Fibroblast of lung (primary cell): ENCODE measurements at regions not wholly inside any gene's neighbourhood (a gene's known extent, or its start where the extent isn't known, plus 50 kb on each side); places are given as distances from the start of the nearest gene placed in this dataset.

Source experiments
- EZH2 ChIP-seq: IDR thresholded peaks from 2 replicates; pipeline ENCODE4 v1.5.1; 2012; ENCODE audit warnings: low read length, control low read depth, mild to moderate bottlenecking; ENCODE audit errors: missing control alignments
- TF ChIP-seq, protein P1 (sequence below), 2 donors: IDR thresholded peaks in 1 of 2; conservative IDR thresholded peaks in 1 of 2; 1 replicate in 1 of 2; 2 replicates in 1 of 2; pipeline ENCODE4 v1.5.1; 2011 to 2012; ENCODE audit warnings: low read length in 2 of 2, control low read depth in 1 of 2, inconsistent platforms in 1 of 2, low read depth in 1 of 2, mild to moderate bottlenecking in 1 of 2

DNA sequence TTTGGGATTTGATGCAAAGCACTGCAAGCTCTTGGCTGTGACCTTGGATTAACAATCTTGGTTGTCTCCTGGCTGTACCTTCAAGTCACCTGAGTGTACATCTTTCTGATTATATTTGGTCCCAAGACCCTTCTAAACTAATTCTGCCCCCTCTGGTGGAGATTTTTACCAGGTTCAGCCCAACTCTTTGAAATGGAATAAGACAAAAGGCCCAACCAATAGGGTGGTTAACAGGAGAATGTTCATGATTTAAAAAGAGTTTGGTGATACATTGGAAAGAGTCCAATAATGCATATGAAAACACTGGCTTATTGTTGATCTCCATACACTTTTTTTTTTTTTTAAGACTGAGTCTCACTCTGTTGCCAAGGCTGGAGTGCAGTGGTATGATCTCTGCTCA, 77.5 kb upstream of the CD83 start:
- TF ChIP-seq, protein P1, sequence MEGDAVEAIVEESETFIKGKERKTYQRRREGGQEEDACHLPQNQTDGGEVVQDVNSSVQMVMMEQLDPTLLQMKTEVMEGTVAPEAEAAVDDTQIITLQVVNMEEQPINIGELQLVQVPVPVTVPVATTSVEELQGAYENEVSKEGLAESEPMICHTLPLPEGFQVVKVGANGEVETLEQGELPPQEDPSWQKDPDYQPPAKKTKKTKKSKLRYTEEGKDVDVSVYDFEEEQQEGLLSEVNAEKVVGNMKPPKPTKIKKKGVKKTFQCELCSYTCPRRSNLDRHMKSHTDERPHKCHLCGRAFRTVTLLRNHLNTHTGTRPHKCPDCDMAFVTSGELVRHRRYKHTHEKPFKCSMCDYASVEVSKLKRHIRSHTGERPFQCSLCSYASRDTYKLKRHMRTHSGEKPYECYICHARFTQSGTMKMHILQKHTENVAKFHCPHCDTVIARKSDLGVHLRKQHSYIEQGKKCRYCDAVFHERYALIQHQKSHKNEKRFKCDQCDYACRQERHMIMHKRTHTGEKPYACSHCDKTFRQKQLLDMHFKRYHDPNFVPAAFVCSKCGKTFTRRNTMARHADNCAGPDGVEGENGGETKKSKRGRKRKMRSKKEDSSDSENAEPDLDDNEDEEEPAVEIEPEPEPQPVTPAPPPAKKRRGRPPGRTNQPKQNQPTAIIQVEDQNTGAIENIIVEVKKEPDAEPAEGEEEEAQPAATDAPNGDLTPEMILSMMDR (conservative IDR thresholded peaks at IDR 0.05 in 1 of 2, IDR thresholded peaks at IDR 0.05 in 1 of 2; ENCODE audit: low read depth in 1 of 2, low read length in 2 of 2), result no peak
- TF ChIP-seq EZH2, result no peak
